Lower lobe of right lung (tissue), 2 donors: ENCODE measurements at regions not wholly inside any gene's neighbourhood (a gene's known extent, or its start where the extent isn't known, plus 50 kb on each side); places are given as distances from the start of the nearest gene placed in this dataset.

Source experiments
- ATAC-seq, 2 donors: fragments of 200-7000 bp; cut with Tn5 transposase; one replicate each; pipeline ENCODE4 v1.9.1; 2020 to 2022; ENCODE audit warnings: mild to moderate bottlenecking in 2 of 2, moderate library complexity in 2 of 2
- DNase-seq: peaks from one replicate; pipeline ENCODE4 v3.0.0-alpha.2; 2020
- H3K27ac ChIP-seq: fragments of 200-600 bp; one replicate; pipeline ENCODE4 v1.8.0; 2022
- H3K27me3 ChIP-seq: fragments of 200-600 bp; one replicate; pipeline ENCODE4 v1.8.0; 2022; ENCODE audit warnings: low read depth
- H3K36me3 ChIP-seq: fragments of 200-600 bp; one replicate; pipeline ENCODE4 v1.8.0; 2022; ENCODE audit warnings: mild to moderate bottlenecking
- H3K4me1 ChIP-seq: fragments of 200-600 bp; one replicate; pipeline ENCODE4 v1.8.0; 2022
- H3K4me3 ChIP-seq: fragments of 200-600 bp; one replicate; pipeline ENCODE4 v1.8.0; 2022; ENCODE audit warnings: mild to moderate bottlenecking
- H3K9me3 ChIP-seq: fragments of 200-600 bp; one replicate; pipeline ENCODE4 v1.8.0; 2022
- CTCF ChIP-seq: fragments of 200-600 bp; IDR thresholded peaks from one replicate; pipeline ENCODE4 v1.8.0; 2022; ENCODE audit warnings: antibody characterized with exemption, mild to moderate bottlenecking
- intact Hi-C: fragments of 100-400 bp; cut with DNase I; formaldehyde crosslinking; loops from one replicate; pipeline ENCODE4 v1.11.0; 2022
- donor health status: DM: no; HTN: yes; CAD: no; lungs with severe emphysema.

DNA sequence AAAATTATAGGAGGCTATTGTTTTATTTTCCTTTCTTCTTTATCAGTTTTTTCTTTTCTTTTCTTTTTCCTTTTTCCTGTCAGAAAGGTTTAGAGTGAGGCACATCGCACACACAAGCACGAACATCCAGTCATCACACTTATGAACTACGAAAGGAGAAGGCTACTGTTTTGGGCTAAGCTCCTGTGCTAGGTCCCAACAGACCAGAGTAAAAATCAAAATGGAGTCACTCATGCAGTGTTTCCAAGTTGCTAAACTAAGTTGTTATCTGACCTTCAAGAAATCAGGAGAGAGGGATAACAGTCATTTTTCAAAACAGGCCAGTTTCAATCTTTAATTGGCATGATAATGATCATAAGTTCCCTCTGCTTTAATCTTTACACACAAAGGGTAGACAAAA, 93.6 kb downstream of the CD24 start:
- DNase-seq = no peak
- no peak overlapping the region for H3K27ac ChIP-seq
- TF ChIP-seq CTCF = no peak
- H3K27me3 ChIP-seq = no peaks in the 10 kb centered on the region
- no peak for ATAC-seq
- no peaks in the 10 kb centered on the region for H3K4me1 ChIP-seq
- intact Hi-C loops = no loop called here
- no peaks in the 10 kb centered on the region for H3K9me3 ChIP-seq
- H3K36me3 ChIP-seq = no peaks in the 10 kb centered on the region
- H3K4me3 ChIP-seq = no peak overlapping the region

GRCh38 chr6:106875782-106876321, 98.7 kb downstream of the CD24 start:
- TF ChIP-seq CTCF = no peak
- intact Hi-C loops = no loop called here
- Histone ChIP-seq H3K36me3 (no peaks in the 10 kb centered on the region), H3K4me3 (no peak overlapping the region), H3K27ac (no peak overlapping the region), H3K4me1 (no peaks in the 10 kb centered on the region), H3K9me3 (no peaks in the 10 kb centered on the region), H3K27me3 (no peaks in the 10 kb centered on the region)
- ATAC-seq (no peak), DNase-seq (no peak)

DNA sequence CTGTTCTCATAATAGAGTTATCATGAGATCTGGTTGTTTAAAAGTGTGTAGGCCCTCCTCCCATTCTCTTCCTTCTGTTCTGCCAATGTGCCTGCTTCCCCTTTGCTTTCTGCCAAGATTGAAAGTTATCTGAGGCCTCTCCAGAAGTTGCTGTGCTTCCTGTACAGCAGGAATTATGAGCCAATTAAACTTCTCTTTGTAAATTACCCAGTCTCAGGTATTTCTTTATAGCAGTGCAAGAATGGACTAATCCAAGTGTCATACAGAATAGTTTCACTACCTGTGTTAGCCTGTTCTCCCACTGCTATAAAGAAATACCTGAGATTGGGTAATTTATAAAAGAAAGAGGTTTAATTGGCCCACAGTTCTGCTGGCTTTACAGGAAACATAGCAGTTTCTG, 100.0 kb downstream of the CD24 start:
- no peak for ATAC-seq

GRCh38 chr6:106872049-106872448, 102.5 kb downstream of the CD24 start:
- intact Hi-C loops = no loop called here
- H3K4me1 ChIP-seq = no peaks in the 10 kb centered on the region
- no peaks in the 10 kb centered on the region for H3K27me3 ChIP-seq
- no peak overlapping the region for H3K4me3 ChIP-seq
- H3K9me3 ChIP-seq = no peaks in the 10 kb centered on the region
- ATAC-seq = no peak
- no peak for TF ChIP-seq CTCF
- H3K27ac ChIP-seq = no peak overlapping the region
- no peaks in the 10 kb centered on the region for H3K36me3 ChIP-seq
- no peak for DNase-seq

More for the DNA sequence above, 100.0 kb downstream of the CD24 start:
- TF ChIP-seq CTCF = no peak
- Histone ChIP-seq H3K9me3 (no peaks in the 10 kb centered on the region), H3K27ac (no peak overlapping the region), H3K36me3 (no peaks in the 10 kb centered on the region), H3K27me3 (no peaks in the 10 kb centered on the region), H3K4me1 (no peaks in the 10 kb centered on the region), H3K4me3 (no peak overlapping the region)
- intact Hi-C loops = no loop called here
- no peak for DNase-seq

GRCh38 chr6:106870824-106871717, 103.5 kb downstream of the CD24 start:
- Histone ChIP-seq H3K4me1 (no peaks in the 10 kb centered on the region), H3K9me3 (no peaks in the 10 kb centered on the region), H3K27me3 (no peaks in the 10 kb centered on the region), H3K36me3 (no peaks in the 10 kb centered on the region), H3K4me3 (no peak overlapping the region), H3K27ac (no peak overlapping the region)
- DNase-seq (no peak), ATAC-seq (no peak)
- no peak for TF ChIP-seq CTCF
- intact Hi-C loops = no loop called here
